IMR-90 (cell line): ENCODE measurements at regions not wholly inside any gene's neighbourhood (a gene's known extent, or its start where the extent isn't known, plus 50 kb on each side); places are given as distances from the start of the nearest gene placed in this dataset.

ENCODE experiments used
- CTCF ChIP-seq: conservative IDR thresholded peaks from 2 replicates; pipeline ENCODE4 v1.5.1; 2012; ENCODE audit warnings: mild to moderate bottlenecking, low read depth, low read length, improper control_type of control experiment
- MAFK ChIP-seq: IDR thresholded peaks from 2 replicates; pipeline ENCODE4 v1.6.1; 2012; ENCODE audit warnings: low read depth, low read length, improper control_type of control experiment
- POLR2A ChIP-seq: IDR thresholded peaks from 2 replicates; pipeline ENCODE4 v1.6.1; 2012; ENCODE audit warnings: mild to moderate bottlenecking, low read depth, low read length
- RFX5 ChIP-seq: IDR thresholded peaks from 2 replicates; pipeline ENCODE4 v1.8.0; 2012; ENCODE audit warnings: low read depth, mild to moderate bottlenecking, low read length, moderate library complexity

- TF ChIP-seq CTCF (no peak), POLR2A (no peak), RFX5 (no peak), MAFK (no peak)
Observed at GRCh38 chr4:170875868-170876267, 786.1 kb upstream of the AADAT start.
